KOPT-K1 (cell line): ENCODE measurements at regions not wholly inside any gene's neighbourhood (a gene's known extent, or its start where the extent isn't known, plus 50 kb on each side); places are given as distances from the start of the nearest gene placed in this dataset.

Experiments
- H3K27ac ChIP-seq: fragments of 200-600 bp; sonication (generic); 2 replicates; pipeline ENCODE4 v1.5.1; 2016; ENCODE audit warnings: antibody characterized with exemption, mild to moderate bottlenecking, low read depth, low read length; ENCODE audit not compliant: poor library complexity, severe bottlenecking
- H3K36me3 ChIP-seq: fragments of 200-600 bp; sonication (generic); 2 replicates; pipeline ENCODE4 v1.5.1; 2017; ENCODE audit warnings: antibody characterized with exemption, mild to moderate bottlenecking, low read length, moderate library complexity; ENCODE audit not compliant: insufficient read depth
- H3K9me3 ChIP-seq: fragments of 200-600 bp; sonication (generic); 2 replicates; pipeline ENCODE4 v1.5.1; 2017; ENCODE audit warnings: antibody characterized with exemption, low read length, mild to moderate bottlenecking; ENCODE audit not compliant: insufficient read depth, poor library complexity, severe bottlenecking

DNA sequence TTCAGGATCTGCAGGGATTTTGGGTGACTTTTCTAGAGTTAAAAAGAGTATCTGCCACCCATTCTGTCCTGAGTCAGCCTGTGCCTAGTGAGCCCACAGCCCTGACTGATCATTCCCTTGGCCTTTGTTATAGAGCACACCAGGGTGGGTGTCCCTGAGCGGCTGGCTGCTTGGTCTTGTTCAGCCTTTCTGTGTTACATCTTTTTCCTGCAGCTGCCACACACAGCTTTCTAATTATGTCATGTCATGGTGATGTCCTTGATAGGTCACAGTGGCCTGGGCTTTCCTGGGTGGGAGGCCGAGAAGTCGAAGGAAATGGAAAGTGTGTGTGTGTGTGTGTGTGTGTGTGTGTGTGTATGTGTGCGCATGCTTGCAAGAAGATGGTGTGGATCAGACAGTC lies 293.2 kb upstream of the CRY1 start:
- H3K36me3 ChIP-seq = no peaks in the 10 kb centered on the region
- H3K27ac ChIP-seq = no peak overlapping the region
- peaks cover 10% of the 10 kb centered on the region for H3K9me3 ChIP-seq

GRCh38 chr12:107388263-107388662 lies 294.9 kb upstream of the CRY1 start:
- peaks cover 10% of the 10 kb centered on the region for H3K9me3 ChIP-seq
- no peak overlapping the region for H3K27ac ChIP-seq
- no peaks in the 10 kb centered on the region for H3K36me3 ChIP-seq

GRCh38 chr12:107390414-107390813 lies 295.2 kb upstream of the PWP1 start:
- Histone ChIP-seq H3K9me3 (peaks cover 10% of the 10 kb centered on the region), H3K36me3 (no peaks in the 10 kb centered on the region), H3K27ac (no peak overlapping the region)

- H3K36me3 ChIP-seq = no peaks in the 10 kb centered on the region
- H3K9me3 ChIP-seq = peaks cover 10% of the 10 kb centered on the region
- no peak overlapping the region for H3K27ac ChIP-seq
Observed at GRCh38 chr12:107393043-107393717, 292.4 kb upstream of the PWP1 start.

DNA sequence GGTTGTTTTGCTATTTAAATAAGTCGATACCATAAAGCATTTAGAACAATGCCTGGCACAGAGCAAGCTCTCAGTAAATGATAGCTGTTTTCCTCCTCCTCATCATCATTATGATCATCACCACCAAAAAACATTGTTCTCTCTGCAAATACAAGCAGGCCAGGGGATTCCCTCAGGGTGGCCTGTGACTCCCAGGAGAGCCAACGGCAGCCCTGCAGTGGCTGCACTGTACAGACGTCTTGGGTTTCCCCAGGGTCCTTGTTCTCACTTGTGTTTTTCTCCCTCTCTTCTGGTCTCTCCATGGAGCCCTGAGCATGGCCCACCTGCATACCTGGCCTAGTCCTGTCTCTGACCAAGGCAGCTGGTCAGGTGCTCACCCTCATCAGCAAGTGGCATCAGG lies 290.9 kb upstream of the PWP1 start:
- Histone ChIP-seq H3K27ac (no peak overlapping the region), H3K9me3 (peaks cover 4% of the 10 kb centered on the region), H3K36me3 (no peaks in the 10 kb centered on the region)

GRCh38 chr12:107395817-107396216 lies 289.8 kb upstream of the PWP1 start:
- Histone ChIP-seq H3K27ac (no peak overlapping the region), H3K9me3 (no peaks in the 10 kb centered on the region), H3K36me3 (no peaks in the 10 kb centered on the region)

DNA sequence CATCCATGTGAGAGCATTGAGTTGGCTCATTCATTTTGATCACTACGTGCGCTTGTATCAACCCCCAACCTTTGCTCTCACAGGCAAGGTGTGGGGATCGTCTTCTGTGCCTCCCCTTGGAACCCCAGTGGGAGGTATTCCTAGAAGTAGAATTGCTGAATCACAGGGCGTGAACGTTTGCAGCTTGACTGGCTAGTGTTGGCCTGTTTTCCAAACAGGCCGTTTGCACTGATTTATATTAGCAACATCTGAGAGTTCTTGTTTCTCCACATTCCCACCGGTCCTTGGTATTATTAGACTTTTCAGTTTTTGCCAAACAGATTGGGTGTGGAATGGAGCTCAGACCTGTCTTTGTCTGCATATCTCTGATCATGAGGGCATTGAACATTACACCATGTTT lies 288.6 kb upstream of the PWP1 start:
- H3K27ac ChIP-seq = no peak overlapping the region

GRCh38 chr12:107397890-107398500 lies 287.6 kb upstream of the PWP1 start:
- Histone ChIP-seq H3K27ac (no peak overlapping the region), H3K9me3 (no peaks in the 10 kb centered on the region), H3K36me3 (no peaks in the 10 kb centered on the region)

More for the DNA sequence above, 288.6 kb upstream of the PWP1 start:
- H3K36me3 ChIP-seq = no peaks in the 10 kb centered on the region
- no peaks in the 10 kb centered on the region for H3K9me3 ChIP-seq

DNA sequence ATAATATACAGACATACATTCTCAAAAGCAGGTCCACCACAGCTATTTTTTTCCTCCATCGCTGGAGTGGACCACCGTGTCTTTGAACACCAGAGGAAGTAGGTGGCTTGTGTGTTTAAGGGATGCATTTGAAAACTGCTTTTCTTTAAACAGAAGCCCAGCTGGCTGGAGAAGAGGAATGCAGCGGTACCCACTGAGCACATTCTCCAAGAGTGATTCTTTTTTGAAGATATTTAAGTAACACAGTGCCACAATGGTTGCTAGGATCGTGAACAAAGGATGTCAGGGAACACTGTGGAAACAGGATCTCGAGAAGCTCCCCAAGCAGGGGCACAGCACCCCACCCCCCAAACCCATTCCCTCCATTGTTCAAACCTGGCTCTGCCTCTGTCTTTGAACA lies 286.6 kb upstream of the PWP1 start:
- Histone ChIP-seq H3K36me3 (no peaks in the 10 kb centered on the region), H3K27ac (no peak overlapping the region), H3K9me3 (no peaks in the 10 kb centered on the region)

- Histone ChIP-seq H3K36me3 (no peaks in the 10 kb centered on the region), H3K27ac (no peak overlapping the region)
Observed at GRCh38 chr12:107400686-107401447, 284.7 kb upstream of the PWP1 start.

DNA sequence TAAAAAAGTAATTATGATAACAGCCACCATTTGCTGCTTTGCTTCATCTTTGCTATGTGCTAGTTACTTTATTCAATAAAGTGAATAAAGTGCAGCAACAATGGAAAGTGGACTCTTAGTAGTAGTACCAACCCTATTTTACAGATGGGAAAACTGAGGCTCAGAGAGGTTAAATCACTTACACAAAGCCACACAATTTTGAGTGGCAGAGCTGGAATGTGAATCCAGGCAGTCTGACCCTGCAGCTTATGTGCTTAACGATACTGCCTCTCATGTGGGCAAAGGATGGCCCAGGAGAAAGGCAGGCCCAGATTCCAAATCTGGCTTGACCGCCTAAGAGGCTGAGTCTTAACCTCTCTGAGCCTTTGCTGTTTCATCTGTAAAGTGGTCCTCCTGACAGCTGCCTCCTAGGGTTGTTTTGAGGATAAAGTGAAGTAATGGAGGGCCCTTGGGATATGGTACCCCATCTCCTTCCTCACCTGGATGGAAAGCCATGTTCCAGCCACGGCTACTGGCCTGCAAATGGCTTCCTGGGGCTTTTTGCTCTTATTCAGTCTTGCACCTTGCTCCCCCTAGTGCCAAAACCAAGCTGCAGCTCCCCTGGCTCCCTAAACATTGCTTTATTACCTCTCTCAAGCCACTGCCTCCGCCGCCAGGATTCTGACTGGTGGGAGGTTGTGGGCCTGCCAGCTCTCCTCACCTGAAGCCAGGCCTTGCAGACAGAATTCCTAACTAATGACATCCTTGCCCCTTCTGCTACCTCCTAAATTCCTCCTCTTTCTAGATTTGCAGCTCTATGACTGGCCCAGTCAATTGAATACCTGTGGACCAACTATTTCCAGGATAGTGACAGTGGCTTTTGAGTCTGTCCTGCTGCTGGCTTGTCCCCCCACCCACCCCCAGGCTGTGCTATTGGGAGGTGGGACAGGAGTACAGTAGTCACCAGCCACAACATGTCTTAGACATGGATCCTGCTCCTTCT lies 283.3 kb upstream of the PWP1 start:
- no peaks in the 10 kb centered on the region for H3K9me3 ChIP-seq
- H3K27ac ChIP-seq = no peak overlapping the region
- H3K36me3 ChIP-seq = no peaks in the 10 kb centered on the region

More at GRCh38 chr12:107400686-107401447, 284.7 kb upstream of the PWP1 start:
- no peaks in the 10 kb centered on the region for H3K9me3 ChIP-seq

DNA sequence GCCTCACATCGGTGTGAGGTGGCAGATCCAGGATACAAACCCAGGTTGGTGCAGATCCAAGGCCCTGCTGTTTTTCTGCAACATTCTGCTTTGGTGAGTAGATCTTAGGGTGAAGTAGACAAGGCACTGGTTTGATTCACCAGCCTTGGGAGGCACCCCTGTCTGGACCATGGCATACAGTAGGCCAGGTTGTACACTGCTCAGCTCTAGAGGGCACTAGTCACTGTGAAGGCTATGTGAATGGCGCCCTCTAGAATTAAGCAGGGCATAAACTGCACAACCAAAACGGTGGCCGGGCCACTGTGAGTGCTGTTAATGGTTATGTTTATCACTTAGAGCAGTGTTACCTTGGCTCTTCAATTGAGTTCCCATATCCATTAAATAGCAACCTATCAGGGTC lies 280.6 kb upstream of the PWP1 start:
- Histone ChIP-seq H3K36me3 (no peaks in the 10 kb centered on the region), H3K27ac (no peak overlapping the region), H3K9me3 (no peaks in the 10 kb centered on the region)

- no peaks in the 10 kb centered on the region for H3K36me3 ChIP-seq
- H3K9me3 ChIP-seq = no peaks in the 10 kb centered on the region
- no peak overlapping the region for H3K27ac ChIP-seq
Observed at GRCh38 chr12:107405436-107405835, 280.2 kb upstream of the PWP1 start.

- H3K9me3 ChIP-seq = no peaks in the 10 kb centered on the region
- H3K27ac ChIP-seq = no peak overlapping the region
- H3K36me3 ChIP-seq = no peaks in the 10 kb centered on the region
Observed at GRCh38 chr12:107406932-107407331, 278.7 kb upstream of the PWP1 start.
